SK-N-SH treated with all-trans-retinoic acid at 6 μM for 48 hours (cell line): ENCODE measurements at regions not wholly inside any gene's neighbourhood (a gene's known extent, or its start where the extent isn't known, plus 50 kb on each side); places are given as distances from the start of the nearest gene placed in this dataset.

Source experiments
- ATAC-seq: fragments of 200-7000 bp; cut with Tn5 transposase; 3 replicates; pipeline ENCODE4 v1.9.1; 2020; ENCODE audit warnings: mild to moderate bottlenecking, moderate library complexity
- ARNTL ChIP-seq: fragments of 450-650 bp; formaldehyde crosslinking; IDR thresholded peaks from 2 replicates; pipeline ENCODE4 v1.5.0; 2020; ENCODE audit warnings: low read depth, mild to moderate bottlenecking, moderate library complexity, borderline replicate concordance
- BACH2 ChIP-seq: fragments of 250-450 bp; sonication (Bioruptor Pico); IDR thresholded peaks from 2 replicates; pipeline ENCODE4 v1.9.0; 2021; ENCODE audit warnings: mild to moderate bottlenecking, borderline replicate concordance
- CSDC2 ChIP-seq: fragments of 250-450 bp; sonication (Bioruptor Pico); IDR thresholded peaks from 2 replicates; pipeline ENCODE4 v1.5.0; 2020; ENCODE audit warnings: mild to moderate bottlenecking, moderate library complexity
- ESRRG ChIP-seq: fragments of 250-450 bp; sonication (Bioruptor Pico); IDR thresholded peaks from 2 replicates; pipeline ENCODE4 v1.6.1; 2021; ENCODE audit warnings: mild to moderate bottlenecking
- GLIS3 ChIP-seq: fragments of 250-450 bp; sonication (Bioruptor Pico); IDR thresholded peaks from 2 replicates; pipeline ENCODE4 v1.5.0; 2020; ENCODE audit warnings: mild to moderate bottlenecking, moderate library complexity
- OSR1 ChIP-seq: fragments of 250-450 bp; sonication (Bioruptor Pico); IDR thresholded peaks from 2 replicates; pipeline ENCODE4 v1.8.0; 2022; ENCODE audit warnings: moderate library complexity, mild to moderate bottlenecking, inconsistent platforms
- PPARA ChIP-seq: fragments of 250-450 bp; sonication (Bioruptor Pico); IDR thresholded peaks from 2 replicates; pipeline ENCODE4 v1.5.0; 2020; ENCODE audit warnings: mild to moderate bottlenecking, borderline replicate concordance
- SNAI2 ChIP-seq: fragments of 250-450 bp; sonication (Bioruptor Pico); IDR thresholded peaks from 2 replicates; pipeline ENCODE4 v1.5.0; 2020; ENCODE audit warnings: mild to moderate bottlenecking, moderate library complexity
- TCF4 ChIP-seq: fragments of 250-450 bp; sonication (Bioruptor Pico); IDR thresholded peaks from 2 replicates; pipeline ENCODE4 v1.8.0; 2021; ENCODE audit warnings: mild to moderate bottlenecking, moderate library complexity, borderline replicate concordance
- TOX ChIP-seq: fragments of 250-450 bp; sonication (Bioruptor Pico); IDR thresholded peaks from 2 replicates; pipeline ENCODE4 v1.8.0; 2021; ENCODE audit warnings: mild to moderate bottlenecking, moderate library complexity, borderline replicate concordance
- ZC3H10 ChIP-seq: fragments of 250-450 bp; sonication (Bioruptor Pico); IDR thresholded peaks from 2 replicates; pipeline ENCODE4 v1.5.1; 2021; ENCODE audit warnings: mild to moderate bottlenecking, moderate library complexity
- ZFP3 ChIP-seq: fragments of 250-450 bp; sonication (Bioruptor Pico); IDR thresholded peaks from 2 replicates; pipeline ENCODE4 v1.5.0; 2020; ENCODE audit warnings: mild to moderate bottlenecking, moderate library complexity
- ZFP30 ChIP-seq: fragments of 450-650 bp; formaldehyde crosslinking; IDR thresholded peaks from 2 replicates; pipeline ENCODE4 v1.5.0; 2022; ENCODE audit warnings: mild to moderate bottlenecking, moderate library complexity
- ZNF565 ChIP-seq: fragments of 450-650 bp; formaldehyde crosslinking; conservative IDR thresholded peaks from 2 replicates; pipeline ENCODE4 v1.5.0; 2020; ENCODE audit warnings: low read depth, mild to moderate bottlenecking, moderate library complexity
- ZNF70 ChIP-seq: fragments of 450-650 bp; formaldehyde crosslinking; IDR thresholded peaks from 2 replicates; pipeline ENCODE4 v1.5.0; 2020; ENCODE audit warnings: mild to moderate bottlenecking, moderate library complexity
- ZNF8 ChIP-seq: fragments of 450-650 bp; formaldehyde crosslinking; IDR thresholded peaks from 2 replicates; pipeline ENCODE4 v1.5.0; 2020; ENCODE audit warnings: mild to moderate bottlenecking, moderate library complexity
- TF ChIP-seq, protein P1 (sequence below): fragments of 250-450 bp; sonication (Bioruptor Pico); IDR thresholded peaks from 2 replicates; pipeline ENCODE4 v1.5.1; 2021; ENCODE audit warnings: mild to moderate bottlenecking, moderate library complexity
- TF ChIP-seq, protein P2 (sequence below): fragments of 250-450 bp; sonication (Bioruptor Pico); IDR thresholded peaks from 2 replicates; pipeline ENCODE4 v1.5.0; 2020; ENCODE audit warnings: mild to moderate bottlenecking, moderate library complexity
- TF ChIP-seq, protein P3 (sequence below): fragments of 250-450 bp; sonication (Bioruptor Pico); IDR thresholded peaks from 2 replicates; pipeline ENCODE4 v1.8.0; 2021; ENCODE audit warnings: low read depth, mild to moderate bottlenecking, moderate library complexity, borderline replicate concordance
- TF ChIP-seq, protein P4 (sequence below): fragments of 250-450 bp; sonication (Bioruptor Pico); IDR thresholded peaks from 2 replicates; pipeline ENCODE4 v1.8.0; 2020; ENCODE audit warnings: mild to moderate bottlenecking, moderate library complexity, borderline replicate concordance
- TF ChIP-seq, protein P5 (sequence below): fragments of 250-450 bp; sonication (Bioruptor Pico); IDR thresholded peaks from 2 replicates; pipeline ENCODE4 v1.5.1; 2020; ENCODE audit warnings: low read depth, mild to moderate bottlenecking, moderate library complexity

DNA sequence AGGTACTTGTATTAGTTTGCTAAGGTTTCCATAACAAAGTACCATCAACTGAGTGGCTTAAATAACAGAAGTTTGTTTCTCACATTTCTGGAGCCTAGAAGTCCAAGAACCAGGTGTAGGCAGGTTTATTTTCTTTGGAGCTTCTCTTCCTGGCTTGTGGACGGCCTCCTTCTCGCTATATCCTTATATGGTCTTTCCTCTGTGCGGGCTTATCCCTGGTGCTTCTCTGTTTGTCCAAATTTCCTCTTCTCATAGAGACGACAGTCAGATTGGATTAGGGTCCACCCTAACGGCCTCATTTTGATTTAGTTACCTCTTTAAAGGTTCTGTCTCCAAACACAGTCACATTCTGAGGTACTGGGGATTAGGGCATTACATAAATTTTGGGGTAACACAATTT, 88.3 kb downstream of the RMI1 start:
- TF ChIP-seq ESRRG (CRISPR knock-in tag) (no peak), PPARA (CRISPR knock-in tag) (no peak), ARNTL (CRISPR knock-in tag) (no peak), TOX (CRISPR knock-in tag) (no peak), ZNF565 (CRISPR knock-in tag) (no peak), ZNF8 (no peak), ZC3H10 (CRISPR knock-in tag) (no peak), ZFP3 (no peak), GLIS3 (CRISPR knock-in tag) (no peak), BACH2 (no peak), OSR1 (CRISPR knock-in tag) (no peak), CSDC2 (CRISPR knock-in tag) (no peak), TCF4 (CRISPR knock-in tag) (no peak), SNAI2 (CRISPR knock-in tag) (no peak), ZFP30 (no peak)
- TF ChIP-seq, protein P1, sequence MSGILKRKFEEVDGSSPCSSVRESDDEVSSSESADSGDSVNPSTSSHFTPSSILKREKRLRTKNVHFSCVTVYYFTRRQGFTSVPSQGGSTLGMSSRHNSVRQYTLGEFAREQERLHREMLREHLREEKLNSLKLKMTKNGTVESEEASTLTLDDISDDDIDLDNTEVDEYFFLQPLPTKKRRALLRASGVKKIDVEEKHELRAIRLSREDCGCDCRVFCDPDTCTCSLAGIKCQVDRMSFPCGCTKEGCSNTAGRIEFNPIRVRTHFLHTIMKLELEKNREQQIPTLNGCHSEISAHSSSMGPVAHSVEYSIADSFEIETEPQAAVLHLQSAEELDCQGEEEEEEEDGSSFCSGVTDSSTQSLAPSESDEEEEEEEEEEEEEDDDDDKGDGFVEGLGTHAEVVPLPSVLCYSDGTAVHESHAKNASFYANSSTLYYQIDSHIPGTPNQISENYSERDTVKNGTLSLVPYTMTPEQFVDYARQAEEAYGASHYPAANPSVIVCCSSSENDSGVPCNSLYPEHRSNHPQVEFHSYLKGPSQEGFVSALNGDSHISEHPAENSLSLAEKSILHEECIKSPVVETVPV (CRISPR knock-in tag), result no peak
- TF ChIP-seq, protein P2, sequence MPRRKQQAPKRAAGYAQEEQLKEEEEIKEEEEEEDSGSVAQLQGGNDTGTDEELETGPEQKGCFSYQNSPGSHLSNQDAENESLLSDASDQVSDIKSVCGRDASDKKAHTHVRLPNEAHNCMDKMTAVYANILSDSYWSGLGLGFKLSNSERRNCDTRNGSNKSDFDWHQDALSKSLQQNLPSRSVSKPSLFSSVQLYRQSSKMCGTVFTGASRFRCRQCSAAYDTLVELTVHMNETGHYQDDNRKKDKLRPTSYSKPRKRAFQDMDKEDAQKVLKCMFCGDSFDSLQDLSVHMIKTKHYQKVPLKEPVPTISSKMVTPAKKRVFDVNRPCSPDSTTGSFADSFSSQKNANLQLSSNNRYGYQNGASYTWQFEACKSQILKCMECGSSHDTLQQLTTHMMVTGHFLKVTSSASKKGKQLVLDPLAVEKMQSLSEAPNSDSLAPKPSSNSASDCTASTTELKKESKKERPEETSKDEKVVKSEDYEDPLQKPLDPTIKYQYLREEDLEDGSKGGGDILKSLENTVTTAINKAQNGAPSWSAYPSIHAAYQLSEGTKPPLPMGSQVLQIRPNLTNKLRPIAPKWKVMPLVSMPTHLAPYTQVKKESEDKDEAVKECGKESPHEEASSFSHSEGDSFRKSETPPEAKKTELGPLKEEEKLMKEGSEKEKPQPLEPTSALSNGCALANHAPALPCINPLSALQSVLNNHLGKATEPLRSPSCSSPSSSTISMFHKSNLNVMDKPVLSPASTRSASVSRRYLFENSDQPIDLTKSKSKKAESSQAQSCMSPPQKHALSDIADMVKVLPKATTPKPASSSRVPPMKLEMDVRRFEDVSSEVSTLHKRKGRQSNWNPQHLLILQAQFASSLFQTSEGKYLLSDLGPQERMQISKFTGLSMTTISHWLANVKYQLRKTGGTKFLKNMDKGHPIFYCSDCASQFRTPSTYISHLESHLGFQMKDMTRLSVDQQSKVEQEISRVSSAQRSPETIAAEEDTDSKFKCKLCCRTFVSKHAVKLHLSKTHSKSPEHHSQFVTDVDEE (CRISPR knock-in tag), result no peak
- TF ChIP-seq, protein P3, sequence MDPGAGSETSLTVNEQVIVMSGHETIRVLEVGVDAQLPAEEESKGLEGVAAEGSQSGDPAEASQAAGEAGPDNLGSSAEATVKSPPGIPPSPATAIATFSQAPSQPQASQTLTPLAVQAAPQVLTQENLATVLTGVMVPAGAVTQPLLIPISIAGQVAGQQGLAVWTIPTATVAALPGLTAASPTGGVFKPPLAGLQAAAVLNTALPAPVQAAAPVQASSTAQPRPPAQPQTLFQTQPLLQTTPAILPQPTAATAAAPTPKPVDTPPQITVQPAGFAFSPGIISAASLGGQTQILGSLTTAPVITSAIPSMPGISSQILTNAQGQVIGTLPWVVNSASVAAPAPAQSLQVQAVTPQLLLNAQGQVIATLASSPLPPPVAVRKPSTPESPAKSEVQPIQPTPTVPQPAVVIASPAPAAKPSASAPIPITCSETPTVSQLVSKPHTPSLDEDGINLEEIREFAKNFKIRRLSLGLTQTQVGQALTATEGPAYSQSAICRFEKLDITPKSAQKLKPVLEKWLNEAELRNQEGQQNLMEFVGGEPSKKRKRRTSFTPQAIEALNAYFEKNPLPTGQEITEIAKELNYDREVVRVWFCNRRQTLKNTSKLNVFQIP (CRISPR knock-in tag), result no peak
- TF ChIP-seq, protein P4, sequence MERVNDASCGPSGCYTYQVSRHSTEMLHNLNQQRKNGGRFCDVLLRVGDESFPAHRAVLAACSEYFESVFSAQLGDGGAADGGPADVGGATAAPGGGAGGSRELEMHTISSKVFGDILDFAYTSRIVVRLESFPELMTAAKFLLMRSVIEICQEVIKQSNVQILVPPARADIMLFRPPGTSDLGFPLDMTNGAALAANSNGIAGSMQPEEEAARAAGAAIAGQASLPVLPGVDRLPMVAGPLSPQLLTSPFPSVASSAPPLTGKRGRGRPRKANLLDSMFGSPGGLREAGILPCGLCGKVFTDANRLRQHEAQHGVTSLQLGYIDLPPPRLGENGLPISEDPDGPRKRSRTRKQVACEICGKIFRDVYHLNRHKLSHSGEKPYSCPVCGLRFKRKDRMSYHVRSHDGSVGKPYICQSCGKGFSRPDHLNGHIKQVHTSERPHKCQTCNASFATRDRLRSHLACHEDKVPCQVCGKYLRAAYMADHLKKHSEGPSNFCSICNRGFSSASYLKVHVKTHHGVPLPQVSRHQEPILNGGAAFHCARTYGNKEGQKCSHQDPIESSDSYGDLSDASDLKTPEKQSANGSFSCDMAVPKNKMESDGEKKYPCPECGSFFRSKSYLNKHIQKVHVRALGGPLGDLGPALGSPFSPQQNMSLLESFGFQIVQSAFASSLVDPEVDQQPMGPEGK (CRISPR knock-in tag), result no peak
- TF ChIP-seq, protein P5, sequence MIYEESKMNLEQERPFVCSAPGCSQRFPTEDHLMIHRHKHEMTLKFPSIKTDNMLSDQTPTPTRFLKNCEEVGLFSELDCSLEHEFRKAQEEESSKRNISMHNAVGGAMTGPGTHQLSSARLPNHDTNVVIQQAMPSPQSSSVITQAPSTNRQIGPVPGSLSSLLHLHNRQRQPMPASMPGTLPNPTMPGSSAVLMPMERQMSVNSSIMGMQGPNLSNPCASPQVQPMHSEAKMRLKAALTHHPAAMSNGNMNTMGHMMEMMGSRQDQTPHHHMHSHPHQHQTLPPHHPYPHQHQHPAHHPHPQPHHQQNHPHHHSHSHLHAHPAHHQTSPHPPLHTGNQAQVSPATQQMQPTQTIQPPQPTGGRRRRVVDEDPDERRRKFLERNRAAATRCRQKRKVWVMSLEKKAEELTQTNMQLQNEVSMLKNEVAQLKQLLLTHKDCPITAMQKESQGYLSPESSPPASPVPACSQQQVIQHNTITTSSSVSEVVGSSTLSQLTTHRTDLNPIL (CRISPR knock-in tag), result no peak
- TF ChIP-seq, all 23 proteins: peak for 0
- no peak for ATAC-seq

DNA sequence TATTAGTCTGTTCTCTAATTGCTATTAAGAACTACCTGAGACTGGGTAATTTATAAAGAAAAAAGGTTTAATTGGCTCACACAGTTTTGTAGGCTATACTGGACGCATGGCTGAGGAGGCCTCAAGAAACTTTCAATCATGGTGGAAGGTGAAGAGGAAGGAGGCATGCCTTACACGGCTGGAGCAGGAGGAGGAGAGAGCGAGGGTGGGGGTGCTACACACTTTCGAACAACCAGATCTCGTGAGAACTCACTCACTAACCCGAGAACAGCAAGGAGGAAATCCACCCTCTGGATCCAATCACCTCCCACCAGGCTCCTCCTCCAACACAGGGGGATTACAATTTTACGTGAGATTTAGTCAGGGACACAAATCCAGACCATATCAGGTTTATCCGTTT, 90.0 kb downstream of the RMI1 start:
- no peak for ATAC-seq
- no peak for TF ChIP-seq ZNF8
- TF ChIP-seq, protein P3 (CRISPR knock-in tag), result no peak

DNA sequence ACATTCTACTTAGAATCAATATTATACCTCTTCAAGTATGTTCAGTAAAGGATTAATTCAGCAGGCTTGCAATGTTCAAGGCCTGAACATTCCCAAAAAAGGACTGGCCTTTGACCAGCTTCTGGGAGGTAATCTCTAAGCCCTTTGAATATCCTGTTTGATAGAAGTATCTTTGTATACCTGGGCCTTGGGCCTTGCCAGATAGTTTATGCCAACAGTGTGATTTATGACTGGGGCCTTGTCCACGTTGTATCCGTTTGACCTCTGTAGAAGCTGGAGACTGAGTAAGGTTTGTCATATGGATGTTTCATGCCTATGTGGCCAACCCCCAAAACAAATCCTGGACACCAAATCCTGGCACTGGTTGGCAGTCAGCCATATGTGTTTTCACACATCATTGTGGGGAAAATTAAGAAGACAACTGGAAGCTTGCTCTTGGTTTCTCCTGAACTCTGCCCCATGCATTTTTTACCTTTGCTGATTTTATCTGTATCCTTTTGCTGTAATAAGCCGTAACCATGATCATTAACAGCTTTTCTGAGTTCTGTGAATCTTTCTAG, 92.1 kb downstream of the RMI1 start:
- ATAC-seq, result no peak
- no peak for TF ChIP-seq ZFP3
- no peak for TF ChIP-seq ZNF70 (CRISPR knock-in tag)
- no peak for TF ChIP-seq CSDC2 (CRISPR knock-in tag)
